H1 (cell line): ENCODE measurements at regions not wholly inside any gene's neighbourhood (a gene's known extent, or its start where the extent isn't known, plus 50 kb on each side); places are given as distances from the start of the nearest gene placed in this dataset.

Experiments used
- CTCF ChIA-PET: fragments of 300-600 bp; sonication (Branson Sonifier 250); formaldehyde crosslinking; loops from one replicate; lab custom pipeline; 2021; ENCODE audit not compliant: partially characterized antibody; lab: Charles Lee
- POLR2A ChIA-PET: fragments of 300-600 bp; sonication (Branson Sonifier 250); formaldehyde crosslinking; loops from one replicate; lab custom pipeline; 2021; ENCODE audit warnings: inconsistent platforms; ENCODE audit not compliant: partially characterized antibody; lab: Charles Lee
- DNase-seq, 2 experiments: peaks; one replicate each; pipeline versions ENCODE4 v3.0.0 to v3.0.0-alpha.2; 2010 to 2022; ENCODE audit warnings: low spot score in 2 of 2, low read depth in 1 of 2, mixed read lengths in 1 of 2
- FAIRE-seq: peaks from 2 replicates; lab custom pipeline; 2011; peaks lifted over from hg19 to GRCh38; lab: Jason Lieb, UNC
- H2AFZ ChIP-seq: 2 replicates; pipeline ENCODE4 v1.8.1; 2012; ENCODE audit warnings: low read length, inconsistent platforms
- H2AK5ac ChIP-seq: 2 replicates; pipeline ENCODE4 v1.6.1; 2013; ENCODE audit warnings: low read depth, low read length
- H2BK120ac ChIP-seq: replicated peaks from 2 replicates; pipeline ENCODE3; 2013; ENCODE audit warnings: low read depth, low read length, inconsistent platforms
- H2BK12ac ChIP-seq: 2 replicates; pipeline ENCODE4 v1.6.1; 2013; ENCODE audit warnings: low read depth, low read length
- H2BK15ac ChIP-seq: 2 replicates; pipeline ENCODE4 v1.6.1; 2013; ENCODE audit warnings: low read length
- H2BK20ac ChIP-seq: 2 replicates; pipeline ENCODE4 v1.6.1; 2013; ENCODE audit warnings: low read length
- H2BK5ac ChIP-seq: 2 replicates; pipeline ENCODE4 v1.6.1; 2013; ENCODE audit warnings: low read depth, low read length
- H3K14ac ChIP-seq: 2 replicates; pipeline ENCODE4 v1.6.1; 2013; ENCODE audit warnings: inconsistent platforms; ENCODE audit not compliant: insufficient read length
- H3K18ac ChIP-seq: 2 replicates; pipeline ENCODE4 v1.6.1; 2013; ENCODE audit warnings: low read length; ENCODE audit errors: extremely low read depth
- H3K23ac ChIP-seq: 2 replicates; pipeline ENCODE4 v1.6.1; 2013; ENCODE audit warnings: inconsistent platforms; ENCODE audit not compliant: insufficient read length
- H3K23me2 ChIP-seq: 2 replicates; pipeline ENCODE4 v1.6.1; 2013; ENCODE audit warnings: low read depth, low read length
- H3K27ac ChIP-seq: 2 replicates; pipeline ENCODE4 v1.6.1; 2011; ENCODE audit warnings: low read depth, low read length, inconsistent platforms
- H3K27me3 ChIP-seq, 4 experiments: replicated peaks in 1 of 4; 1 replicate in 1 of 4; 2 replicates in 3 of 4; pipeline versions ENCODE4 v1.6.1 to v1.8.1; 2011 to 2013; ENCODE audit warnings: low read length in 3 of 4, mild to moderate bottlenecking in 3 of 4, inconsistent platforms in 2 of 4, mixed read lengths in 2 of 4, moderate library complexity in 1 of 4; ENCODE audit not compliant: control insufficient read depth in 3 of 4, insufficient read depth in 3 of 4; ENCODE audit errors: extremely low read depth in 1 of 4
- H3K36me3 ChIP-seq, 4 experiments: 2 replicates each; pipeline versions ENCODE4 v1.6.1 to v1.8.1; 2011 to 2013; ENCODE audit warnings: mild to moderate bottlenecking in 4 of 4, low read length in 3 of 4, moderate library complexity in 2 of 4, control low read depth in 1 of 4, inconsistent platforms in 1 of 4; ENCODE audit not compliant: insufficient read depth in 4 of 4, control insufficient read depth in 2 of 4
- H3K4ac ChIP-seq: replicated peaks from 2 replicates; pipeline ENCODE3; 2013; ENCODE audit warnings: low read length, low read depth, mixed read lengths, inconsistent platforms; ENCODE audit not compliant: insufficient read length
- H3K4me1 ChIP-seq, 4 experiments: replicated peaks in 1 of 4; 1 replicate in 1 of 4; 2 replicates in 3 of 4; pipeline versions ENCODE4 v1.6.1 to v1.8.1; 2011 to 2013; ENCODE audit warnings: low read length in 3 of 4, inconsistent platforms in 2 of 4, mixed read lengths in 1 of 4; ENCODE audit not compliant: insufficient read depth in 4 of 4, control insufficient read depth in 3 of 4
- H3K4me2 ChIP-seq, 2 experiments: 2 replicates each; pipeline versions ENCODE4 v1.6.1 to v1.8.1; 2011 to 2013; ENCODE audit warnings: low read depth in 2 of 2, low read length in 2 of 2, control low read depth in 1 of 2, inconsistent platforms in 1 of 2, mild to moderate bottlenecking in 1 of 2; ENCODE audit not compliant: insufficient read depth in 1 of 2
- H3K4me3 ChIP-seq, 4 experiments: fragments of 200-600, 300-600 bp in 1 of 4; sonication (generic), shearing (Covaris generic), sonication (Bioruptor Twin) in 1 of 4; 2 replicates each; pipeline versions ENCODE4 v1.5.1 to v1.8.1; 2011 to 2016; ENCODE audit warnings: low read length in 4 of 4, low read depth in 3 of 4, control low read depth in 2 of 4, inconsistent platforms in 2 of 4, mild to moderate bottlenecking in 2 of 4, mixed read lengths in 1 of 4, moderate library complexity in 1 of 4; ENCODE audit not compliant: insufficient read depth in 2 of 4; ENCODE audit errors: extremely low read depth in 1 of 4
- H3K56ac ChIP-seq: replicated peaks from 2 replicates; pipeline ENCODE3; 2013; ENCODE audit warnings: low read depth, mild to moderate bottlenecking, mixed read lengths, low read length, inconsistent platforms; ENCODE audit not compliant: insufficient read length
- H3K79me1 ChIP-seq: 2 replicates; pipeline ENCODE4 v1.6.1; 2013; ENCODE audit warnings: low read depth, low read length, control low read depth
- H3K79me2 ChIP-seq, 2 experiments: 2 replicates each; pipeline versions ENCODE4 v1.6.1 to v1.8.1; 2012 to 2013; ENCODE audit warnings: low read length in 2 of 2, mild to moderate bottlenecking in 2 of 2, inconsistent platforms in 1 of 2; ENCODE audit not compliant: insufficient read depth in 2 of 2, control insufficient read depth in 1 of 2
- H3K9ac ChIP-seq, 4 experiments: replicated peaks in 1 of 4; 1 replicate in 1 of 4; 2 replicates in 3 of 4; pipeline versions ENCODE4 v1.6.1 to v1.8.1; 2011 to 2013; ENCODE audit warnings: low read depth in 3 of 4, low read length in 3 of 4, control low read depth in 2 of 4, mild to moderate bottlenecking in 2 of 4, moderate library complexity in 2 of 4, inconsistent platforms in 1 of 4; ENCODE audit errors: extremely low read depth in 1 of 4
- H3K9me3 ChIP-seq, 2 experiments: 2 replicates each; pipeline versions ENCODE4 v1.6.1 to v1.8.1; 2012 to 2013; ENCODE audit warnings: mild to moderate bottlenecking in 2 of 2, moderate library complexity in 2 of 2, control low read depth in 1 of 2, inconsistent platforms in 1 of 2, low read depth in 1 of 2, low read length in 1 of 2, mixed read lengths in 1 of 2; ENCODE audit not compliant: insufficient read depth in 2 of 2
- H4K20me1 ChIP-seq, 2 experiments: replicated peaks in 1 of 2; 2 replicates each; pipeline versions ENCODE3 to v1.8.1; 2011 to 2013; ENCODE audit warnings: inconsistent platforms in 2 of 2, low read length in 2 of 2, mild to moderate bottlenecking in 1 of 2; ENCODE audit not compliant: insufficient read depth in 2 of 2, control insufficient read depth in 1 of 2
- H4K5ac ChIP-seq: 2 replicates; pipeline ENCODE4 v1.6.1; 2013; ENCODE audit warnings: low read length, low read depth, mixed read lengths, inconsistent platforms; ENCODE audit not compliant: insufficient read length
- H4K8ac ChIP-seq: 2 replicates; pipeline ENCODE4 v1.8.0; 2013; ENCODE audit warnings: mild to moderate bottlenecking, moderate library complexity, low read length, inconsistent platforms; ENCODE audit not compliant: insufficient read depth; ENCODE audit errors: extremely low read depth
- H4K91ac ChIP-seq: replicated peaks from 2 replicates; pipeline ENCODE3; 2013; ENCODE audit warnings: low read length, mixed read lengths, inconsistent platforms; ENCODE audit not compliant: insufficient read length
- ASH2L ChIP-seq: fragments of 200-600, 300-600 bp; sonication (generic); IDR thresholded peaks from one replicate; pipeline ENCODE4 v1.7.1; 2017; ENCODE audit warnings: low read length
- ATF2 ChIP-seq: IDR thresholded peaks from 2 replicates; pipeline ENCODE4 v1.6.1; 2012; ENCODE audit warnings: low read length, inconsistent platforms
- CHD2 ChIP-seq: IDR thresholded peaks from 2 replicates; pipeline ENCODE4 v1.6.1; 2012; ENCODE audit warnings: low read length, improper control_type of control experiment
- CREB1 ChIP-seq: IDR thresholded peaks from 2 replicates; pipeline ENCODE4 v1.6.1; 2012; ENCODE audit warnings: inconsistent platforms
- HDAC6 ChIP-seq: IDR thresholded peaks from one replicate; pipeline ENCODE4 v1.7.1; 2012; ENCODE audit warnings: low read depth, mild to moderate bottlenecking, inconsistent platforms, low read length, moderate library complexity
- KDM5A ChIP-seq: fragments of 200-600 bp; IDR thresholded peaks from 2 replicates; pipeline ENCODE4 v1.7.1; 2012; ENCODE audit warnings: mild to moderate bottlenecking, low read length, inconsistent platforms, mixed read lengths
- MAX ChIP-seq: IDR thresholded peaks from 2 replicates; pipeline ENCODE4 v1.6.1; 2012; ENCODE audit warnings: inconsistent platforms
- NANOG ChIP-seq: IDR thresholded peaks from 2 replicates; pipeline ENCODE4 v1.6.1; 2011; ENCODE audit warnings: low read length, low read depth, mild to moderate bottlenecking, inconsistent platforms; ENCODE audit not compliant: insufficient read depth, poor library complexity, severe bottlenecking
- RNF2 ChIP-seq: fragments of 200-900, 300-1000 bp; sonication (generic); IDR thresholded peaks from 2 replicates; pipeline ENCODE4 v1.7.1; 2016; ENCODE audit warnings: borderline replicate concordance, low read depth, mild to moderate bottlenecking, antibody characterized with exemption, low read length; ENCODE audit not compliant: poor library complexity, severe bottlenecking; ENCODE audit errors: missing control alignments
- SP2 ChIP-seq: IDR thresholded peaks from 2 replicates; pipeline ENCODE4 v1.6.1; 2012; ENCODE audit warnings: mild to moderate bottlenecking, low read length, inconsistent platforms
- SP4 ChIP-seq: IDR thresholded peaks from 2 replicates; pipeline ENCODE4 v1.6.1; 2012; ENCODE audit warnings: low read length, inconsistent platforms
- TCF12 ChIP-seq: IDR thresholded peaks from 2 replicates; pipeline ENCODE4 v1.6.1; 2011; ENCODE audit warnings: low read depth, mild to moderate bottlenecking, low read length
- WGBS, 2 experiments: shearing (Covaris generic) in 1 of 2; methylation state at CpG; one replicate each; pipeline versions ENCODE4 v1.1.6 to v1.1.7; 2013 to 2015; ENCODE audit warnings: low lambda C conversion rate in 2 of 2, mixed read lengths in 2 of 2, inconsistent platforms in 1 of 2, low coverage in 1 of 2, missing lambda C conversion rate in 1 of 2; ENCODE audit not compliant: insufficient replicate concordance in 2 of 2, insufficient coverage in 1 of 2, insufficient read length in 1 of 2; ENCODE audit errors: extremely low coverage in 1 of 2, missing lambda C conversion rate in 1 of 2; 5-methylcytosine and 5-hydroxymethylcytosine counted together

DNA sequence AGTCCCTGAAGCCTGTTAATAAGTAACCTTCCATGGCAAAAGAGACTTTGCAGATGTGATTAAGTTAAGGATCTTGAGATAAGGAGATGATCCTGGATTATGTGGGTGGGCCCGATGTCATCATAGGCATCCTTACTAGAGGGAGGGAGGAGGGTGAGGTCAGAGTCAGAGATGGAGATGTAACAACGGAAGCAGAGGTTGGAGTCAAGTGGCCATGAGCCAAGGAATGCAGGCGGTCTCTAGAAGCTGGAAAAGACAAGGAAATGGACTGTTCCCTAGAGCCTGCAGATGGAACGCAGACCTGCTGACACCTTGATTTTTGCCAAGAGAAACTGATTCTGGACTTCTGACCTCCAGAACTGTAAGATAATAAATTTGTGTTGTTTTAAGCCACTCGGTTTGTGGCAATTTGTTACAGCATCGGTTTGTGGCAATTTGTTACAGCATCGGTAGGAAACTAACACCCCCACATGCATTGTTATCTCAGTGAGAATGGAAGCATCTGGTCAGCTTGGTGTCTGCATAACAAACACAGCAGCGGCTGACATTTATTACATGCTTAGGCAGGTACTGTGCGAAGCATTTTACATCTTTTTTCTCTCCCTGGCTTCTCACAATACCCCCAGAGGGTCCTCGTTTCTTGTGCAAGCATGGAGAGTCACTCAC is 55.6 kb downstream of the CLDN34 start:
- Histone ChIP-seq H4K5ac (no peak overlapping the region), H2BK20ac (no peak overlapping the region), H3K4me2 (no peak overlapping the region), H4K91ac (no peak overlapping the region), H3K18ac (no peak overlapping the region), H2AFZ (no peak overlapping the region), H3K79me1 (0 out of 2 replicates have a peak, but pooled peaks cover 3% of the 10 kb centered on the region), H3K4me3 (no peak overlapping the region), H2BK12ac (no peak overlapping the region), H3K23me2 (no peaks in the 10 kb centered on the region), H3K36me3 (no peaks in the 10 kb centered on the region), H2BK120ac (no peak overlapping the region), H3K27ac (no peak overlapping the region), H2BK5ac (no peak overlapping the region), H3K23ac (no peak overlapping the region), H3K14ac (no peak overlapping the region), H3K79me2 (peaks cover 0 to 76% of the 10 kb centered on the region in 2 experiments; a peak in 2 of 4 replicates), H4K8ac (no peak overlapping the region), H4K20me1 (peaks cover 0 to 5% of the 10 kb centered on the region in 2 experiments), H3K56ac (no peak overlapping the region), H3K4ac (no peak overlapping the region), H2AK5ac (no peak overlapping the region), H3K4me1 (peaks cover 0 to 6% (median 1%) of the 10 kb centered on the region in 4 experiments; a peak in 4 of 7 replicates), H3K27me3 (no peaks in the 10 kb centered on the region), H3K9ac (no peak overlapping the region), H2BK15ac (no peak overlapping the region), H3K9me3 (no peaks in the 10 kb centered on the region)
- WGBS, 2 experiments: 86% methylated on average over 8 of the region's 10 CpGs; no CpG with 5 or more reads in 1 of the 2 experiments
- FAIRE-seq (no peak), DNase-seq (no peak)
- POLR2A ChIA-PET: interaction anchor here (1.1 to 4.0 kb wide), 2 partner anchors 9 to 11 kb away, joined by 3 to 9 read pairs; no protein-coding TSS in a partner anchor
- CTCF ChIA-PET: no interaction called here
- TF ChIP-seq CHD2 (no peak), ATF2 (no peak), ASH2L (no peak), MAX (no peak), TCF12 (no peak), CREB1 (no peak), SP4 (no peak), SP2 (no peak), RNF2 (no peak), KDM5A (no peak), NANOG (no peak), HDAC6 (no peak)
